GM18498 (cell line): ENCODE measurements at regions not wholly inside any gene's neighbourhood (a gene's known extent, or its start where the extent isn't known, plus 50 kb on each side); places are given as distances from the start of the nearest gene placed in this dataset.
"Not testable (repeated sequence)": the region's sequence is repeated elsewhere in the genome, so short reads cannot be mapped to it uniquely, and the experiment has no call there.

Source experiments
- ATAC-seq: cut with Tn5 transposase; IDR thresholded peaks from one replicate; pipeline ENCODE4 v1.9.1; 2021; ENCODE audit warnings: mild to moderate bottlenecking, moderate library complexity; ENCODE audit not compliant: unreplicated experiment

GRCh38 chr1:58836408-58836807 is 52.6 kb upstream of the JUN start:
- no peak for ATAC-seq

DNA sequence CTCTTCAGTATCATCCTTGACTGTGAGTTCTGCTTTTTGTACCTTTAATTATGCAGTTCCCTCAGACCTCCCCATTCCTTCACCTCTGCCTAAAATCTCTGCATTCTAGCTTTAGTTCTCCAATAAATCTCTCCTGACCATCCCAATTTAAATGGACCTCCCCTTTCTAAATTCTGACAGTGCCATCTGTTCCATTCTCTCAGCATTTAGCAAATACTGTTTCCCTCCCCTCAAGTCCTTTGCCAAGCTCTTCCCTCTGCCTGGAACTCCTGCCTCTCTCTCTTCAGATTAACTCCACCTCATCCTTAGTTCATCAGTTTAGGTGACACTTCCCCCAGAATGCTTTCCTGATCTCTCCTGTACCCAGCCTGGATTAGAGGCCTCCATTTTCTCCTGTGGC is 54.0 kb upstream of the JUN start:
- ATAC-seq: no peak

- no peak for ATAC-seq
These were observed 55.4 kb upstream of the JUN start for GRCh38 chr1:58839147-58839795.

GRCh38 chr1:58839846-58840835 is 56.3 kb upstream of the JUN start:
- ATAC-seq: no peak

GRCh38 chr1:58841455-58841854 is 57.6 kb upstream of the JUN start:
- ATAC-seq: no peak

DNA sequence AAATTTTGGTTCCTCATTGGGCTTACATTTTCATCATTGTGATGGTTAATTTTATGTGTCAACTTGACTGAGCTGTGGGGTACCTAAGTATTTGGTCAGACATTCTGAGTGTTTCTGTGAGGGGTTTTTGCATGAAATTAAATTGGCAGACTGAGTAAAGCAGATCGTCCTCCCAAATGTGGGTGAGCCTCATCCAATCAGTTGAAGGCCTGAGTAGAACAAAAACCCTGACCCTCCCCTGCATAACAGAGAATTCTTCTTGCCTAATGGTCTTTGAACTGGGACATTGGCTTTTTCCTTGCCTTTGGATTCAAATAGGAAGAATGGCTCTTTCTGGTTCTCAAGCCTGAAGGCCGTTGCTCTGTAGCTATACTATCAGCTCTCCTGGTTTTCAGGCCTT is 59.1 kb upstream of the JUN start:
- no peak for ATAC-seq

- ATAC-seq: no peak
These were observed 60.3 kb upstream of the JUN start for GRCh38 chr1:58844176-58844575.

DNA sequence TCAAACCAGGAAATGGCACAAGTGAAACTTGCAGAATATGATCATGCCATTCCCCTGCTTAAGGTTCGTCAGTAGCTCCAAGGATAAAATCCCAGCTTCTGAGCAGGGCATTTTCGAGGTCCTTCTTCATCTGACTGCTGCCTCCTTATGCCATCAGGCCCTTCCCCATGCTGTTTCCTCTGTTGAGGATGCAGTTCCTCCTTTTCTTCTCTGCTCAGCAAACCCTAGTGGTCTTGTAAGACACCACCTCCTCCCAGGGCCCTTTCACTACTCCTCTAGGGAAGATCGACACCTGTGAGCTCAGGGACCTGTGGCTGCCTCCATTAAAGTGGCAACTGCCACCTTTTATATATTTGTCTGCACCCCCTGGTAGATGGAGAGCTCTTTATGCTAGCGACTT is 62.1 kb upstream of the JUN start:
- ATAC-seq: no peak

- no peak for ATAC-seq
These were observed 65.1 kb upstream of the JUN start for GRCh38 chr1:58848818-58849411.

GRCh38 chr1:58849551-58849950 is 65.7 kb upstream of the JUN start:
- no peak for ATAC-seq

GRCh38 chr1:58850636-58851035 is 66.8 kb upstream of the JUN start:
- no peak for ATAC-seq

- ATAC-seq: no peak
These were observed 69.1 kb upstream of the JUN start for GRCh38 chr1:58852731-58853485.

DNA sequence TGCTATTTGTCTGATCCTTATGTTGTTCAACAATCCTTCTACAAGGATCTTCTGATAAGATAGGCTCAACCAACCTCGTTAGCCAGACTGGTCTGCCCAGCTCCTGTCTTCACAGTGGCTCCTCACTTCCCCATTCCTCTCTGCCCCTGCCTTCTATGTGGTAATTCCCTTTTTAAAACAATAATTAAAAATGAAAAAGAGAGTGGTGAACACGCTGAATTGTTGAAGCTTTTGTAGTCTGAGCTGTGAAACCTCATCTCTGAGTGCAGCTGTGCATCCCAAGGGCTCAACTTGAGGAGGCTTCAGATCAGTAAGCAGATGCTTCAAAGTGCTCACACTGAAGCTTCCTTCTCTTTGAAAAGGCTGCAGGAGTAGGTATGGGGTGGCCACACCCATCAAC is 70.7 kb upstream of the JUN start:
- ATAC-seq: no peak

- ATAC-seq: no peak
These were observed 71.7 kb upstream of the JUN start for GRCh38 chr1:58855274-58856165.

DNA sequence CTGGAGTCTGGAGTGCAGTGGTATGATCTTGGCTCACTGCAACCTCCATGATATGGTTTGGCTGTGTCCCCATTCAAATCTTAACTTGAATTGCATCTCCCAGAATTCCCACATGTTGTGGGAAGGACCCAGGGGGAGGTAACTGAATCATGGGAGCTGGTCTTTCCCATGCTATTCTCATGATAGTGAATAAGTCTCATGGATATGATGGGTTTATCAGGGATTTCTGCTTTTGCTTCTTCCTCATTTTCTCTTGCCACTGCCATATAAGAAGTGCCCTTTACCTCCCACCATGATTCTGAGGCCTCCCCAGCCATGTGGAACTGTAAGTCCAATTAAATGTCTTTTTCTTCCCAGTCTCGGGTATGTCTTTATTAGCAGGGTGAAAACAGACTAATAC is 72.4 kb upstream of the JUN start:
- ATAC-seq: not testable (repeated sequence)

- ATAC-seq: peak; percentile 88
These were observed 74.1 kb upstream of the JUN start for GRCh38 chr1:58857680-58858673.

DNA sequence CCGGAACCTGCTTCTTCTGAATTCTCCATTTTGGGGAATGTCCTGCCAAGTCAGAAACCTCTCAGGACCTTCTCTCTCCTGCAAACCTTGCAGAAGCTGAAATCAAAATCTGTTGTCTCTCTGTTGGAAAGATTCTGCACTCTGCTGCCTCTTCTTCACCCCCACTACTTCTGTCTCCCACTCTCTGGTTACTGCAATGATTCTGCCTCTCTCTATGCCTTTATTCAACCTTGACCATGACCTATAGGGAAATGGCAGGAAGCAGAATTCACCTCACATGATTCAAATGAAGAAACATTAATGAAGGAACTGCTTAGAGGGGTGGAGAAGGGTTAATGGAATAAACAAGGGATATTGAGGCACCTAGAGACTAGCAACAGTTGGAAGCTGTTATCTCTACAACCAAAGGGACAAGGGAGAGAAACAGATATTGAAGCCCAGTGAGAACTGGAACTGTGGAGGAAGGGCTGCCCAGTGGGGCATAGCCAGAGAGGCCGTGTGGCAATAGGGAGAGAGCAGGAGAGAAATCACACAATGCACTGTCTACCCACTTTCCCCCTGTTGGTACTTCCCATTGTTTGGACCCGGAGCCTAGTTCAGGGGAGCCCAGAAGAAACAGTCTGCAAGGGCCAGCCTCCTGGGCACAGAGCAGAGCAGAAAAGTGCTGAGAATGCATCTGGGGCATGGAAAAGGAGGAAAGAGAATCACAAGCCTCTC is 76.1 kb upstream of the JUN start:
- no peak for ATAC-seq

GRCh38 chr1:58861076-58861475 is 77.2 kb upstream of the JUN start:
- ATAC-seq: no peak
